Endothelial cell of umbilical vein (primary cell): ENCODE measurements at regions not wholly inside any gene's neighbourhood (a gene's known extent, or its start where the extent isn't known, plus 50 kb on each side); places are given as distances from the start of the nearest gene placed in this dataset.

Experiments
- BruUV-seq: library from RNA; stranded (reverse); fragments of 400-500 nt; replicated peaks from 2 replicates; lab custom pipeline; 2021; lab: Mats Ljungman, UMichigan
- CTCF ChIA-PET: fragments of 300-600, 350-600 bp; sonication (Branson Sonifier 250); formaldehyde crosslinking; loops from one replicate; lab custom pipeline; 2021; ENCODE audit warnings: antibody characterized with exemption, inconsistent platforms; lab: Charles Lee
- POLR2A ChIA-PET: fragments of 300-600, 350-600 bp; sonication (Branson Sonifier 250); formaldehyde crosslinking; loops from one replicate; lab custom pipeline; 2021; ENCODE audit warnings: antibody characterized with exemption, inconsistent platforms; lab: Charles Lee
- DNase-seq: peaks from one replicate; pipeline ENCODE4 v3.0.0-alpha.2; 2011; ENCODE audit warnings: low read depth, low spot score
- FAIRE-seq: peaks from 2 replicates; lab custom pipeline; 2011; peaks lifted over from hg19 to GRCh38; lab: Jason Lieb, UNC
- H2AFZ ChIP-seq: 2 replicates; pipeline ENCODE4 v1.6.0; 2012; ENCODE audit warnings: low read depth, low read length, control low read depth, inconsistent platforms
- H3K27ac ChIP-seq: 2 replicates; pipeline ENCODE4 v1.5.1; 2011; ENCODE audit warnings: low read depth, mild to moderate bottlenecking, control low read depth, low read length, moderate library complexity; ENCODE audit not compliant: insufficient read depth
- H3K27me3 ChIP-seq, 2 experiments: 2 replicates each; pipeline versions ENCODE4 v1.6.0 to v1.6.1; 2011; ENCODE audit warnings: low read length in 2 of 2, mixed read lengths in 1 of 2; ENCODE audit not compliant: control insufficient read depth in 2 of 2, insufficient read depth in 2 of 2
- H3K36me3 ChIP-seq, 2 experiments: 2 replicates in 1 of 2; 3 replicates in 1 of 2; pipeline ENCODE4 v1.5.1; 2011; ENCODE audit warnings: low read length in 2 of 2, mild to moderate bottlenecking in 1 of 2, moderate library complexity in 1 of 2; ENCODE audit not compliant: control insufficient read depth in 2 of 2, insufficient read depth in 2 of 2; ENCODE audit errors: extremely low read depth in 1 of 2
- H3K4me1 ChIP-seq: 3 replicates; pipeline ENCODE4 v1.5.1; 2011; ENCODE audit warnings: mild to moderate bottlenecking, low read length; ENCODE audit not compliant: control insufficient read depth, insufficient read depth; ENCODE audit errors: extremely low read depth
- H3K4me2 ChIP-seq: 2 replicates; pipeline ENCODE4 v1.6.1; 2011; ENCODE audit warnings: low read length, control low read depth, mixed read lengths; ENCODE audit not compliant: insufficient read depth
- H3K4me3 ChIP-seq, 3 experiments: fragments of 200-600 bp in 1 of 3; sonication (generic), shearing (Covaris generic) in 1 of 3; replicated peaks in 1 of 3; 2 replicates each; pipeline ENCODE4 v1.5.1; 2011 to 2016; ENCODE audit warnings: control low read depth in 3 of 3, low read length in 3 of 3, mild to moderate bottlenecking in 2 of 3, inconsistent platforms in 1 of 3, low read depth in 1 of 3, moderate library complexity in 1 of 3; ENCODE audit not compliant: insufficient read depth in 1 of 3
- H3K79me2 ChIP-seq: 2 replicates; pipeline ENCODE4 v1.6.0; 2012; ENCODE audit warnings: low read length, inconsistent platforms; ENCODE audit not compliant: control insufficient read depth, insufficient read depth
- H3K9ac ChIP-seq: replicated peaks from 2 replicates; pipeline ENCODE3; 2011; ENCODE audit warnings: low read length, control low read depth; ENCODE audit not compliant: insufficient read depth; ENCODE audit errors: extremely low read depth
- H3K9me1 ChIP-seq: replicated peaks from 3 replicates; pipeline ENCODE4 v1.6.0; 2011; ENCODE audit warnings: mild to moderate bottlenecking, low read length; ENCODE audit not compliant: control insufficient read depth, insufficient read depth; ENCODE audit errors: extremely low read depth
- H3K9me3 ChIP-seq: replicated peaks from 2 replicates; pipeline ENCODE4 v1.5.1; 2012; ENCODE audit warnings: low read length, inconsistent platforms; ENCODE audit not compliant: control insufficient read depth, insufficient read depth
- H4K20me1 ChIP-seq: replicated peaks from 2 replicates; pipeline ENCODE3; 2011; ENCODE audit warnings: mild to moderate bottlenecking, low read length; ENCODE audit not compliant: control insufficient read depth, insufficient read depth; ENCODE audit errors: extremely low read depth
- CTCF ChIP-seq, 2 donors: IDR thresholded peaks; 1 replicate in 1 of 2; 2 replicates in 1 of 2; pipeline ENCODE4 v1.5.1; 2011; ENCODE audit warnings: low read length in 2 of 2, mild to moderate bottlenecking in 2 of 2, moderate library complexity in 2 of 2, control low read depth in 1 of 2, inconsistent platforms in 1 of 2, low read depth in 1 of 2; ENCODE audit not compliant: insufficient read depth in 1 of 2; ENCODE audit errors: extremely low read depth in 1 of 2
- EZH2 ChIP-seq: IDR thresholded peaks from 2 replicates; pipeline ENCODE4 v1.6.1; 2012; ENCODE audit warnings: borderline replicate concordance, low read depth, mild to moderate bottlenecking, moderate library complexity, low read length, inconsistent platforms; ENCODE audit not compliant: severe bottlenecking
- FOS ChIP-seq: IDR thresholded peaks from 2 replicates; pipeline ENCODE4 v1.6.1; 2011; ENCODE audit warnings: mild to moderate bottlenecking, low read length, moderate library complexity, borderline replicate concordance; ENCODE audit not compliant: insufficient read depth
- GATA2 ChIP-seq: IDR thresholded peaks from 2 replicates; pipeline ENCODE4 v1.7.0; 2011; ENCODE audit warnings: low read depth, mild to moderate bottlenecking, moderate library complexity, mixed read lengths, low read length; ENCODE audit not compliant: insufficient read length, insufficient read depth
- JUN ChIP-seq: IDR thresholded peaks from 2 replicates; pipeline ENCODE4 v1.6.1; 2011; ENCODE audit warnings: borderline replicate concordance, low read depth; ENCODE audit not compliant: insufficient read length, insufficient read depth
- MYC ChIP-seq: IDR thresholded peaks from one replicate; pipeline ENCODE4 v1.6.1; 2011; ENCODE audit warnings: mild to moderate bottlenecking, low read depth, low read length
- POLR2AphosphoS5 ChIP-seq: IDR thresholded peaks from 2 replicates; pipeline ENCODE4 v1.6.1; 2012; ENCODE audit warnings: low read depth, mild to moderate bottlenecking, control low read depth, low read length, moderate library complexity; ENCODE audit not compliant: insufficient read depth
- dilution Hi-C: fragments of 300-500 bp; cut with MboI; formaldehyde crosslinking; loops from one replicate; pipeline ENCODE4 v1.15.0; 2019; ENCODE audit warnings: low sequenced_read_pairs; ENCODE audit not compliant: extremely low pct_ligation_motif_present
- intact Hi-C: fragments of 100-400 bp; cut with micrococcal nuclease; formaldehyde crosslinking; loops from one replicate; pipeline ENCODE4 v1.10.0; 2022

- no TSS peak for BruUV-seq
Measured at GRCh38 chr10:61061923-61062504, 118.0 kb upstream of the RHOBTB1 start.

More at GRCh38 chr10:61061923-61062504, 118.0 kb upstream of the RHOBTB1 start:
- Histone ChIP-seq H3K9me3 (no peaks in the 10 kb centered on the region), H3K36me3 (no peaks in the 10 kb centered on the region), H3K79me2 (no peaks in the 10 kb centered on the region), H3K27me3 (no peaks in the 10 kb centered on the region), H3K9me1 (peaks cover 4% of the 10 kb centered on the region), H3K4me3 (no peak overlapping the region), H4K20me1 (no peaks in the 10 kb centered on the region), H3K4me2 (no peak overlapping the region), H3K9ac (no peak overlapping the region), H2AFZ (no peak overlapping the region), H3K27ac (no peak overlapping the region), H3K4me1 (peaks cover 13% of the 10 kb centered on the region)
- POLR2A ChIA-PET = no interaction called here
- CTCF ChIA-PET = no interaction called here
- intact Hi-C loops = loop anchor here (5.0 kb wide), 1 partner anchor 75 kb away; no protein-coding TSS in a partner anchor
- TF ChIP-seq FOS = no peak
- no peak for TF ChIP-seq JUN
- no peak for TF ChIP-seq CTCF (IDR thresholded peaks at IDR 0.05; ENCODE audit: extremely low read depth in 1 of 2, insufficient read depth in 1 of 2, low read depth in 1 of 2, low read length in 2 of 2)
- no peak for TF ChIP-seq GATA2
- no peak for TF ChIP-seq EZH2
- no peak for TF ChIP-seq POLR2AphosphoS5
- TF ChIP-seq MYC = no peak
- DNase-seq (no peak), FAIRE-seq (no peak)
- dilution Hi-C loops = no loop called here
